IPS-15b (cell line): ENCODE measurements at regions not wholly inside any gene's neighbourhood (a gene's known extent, or its start where the extent isn't known, plus 50 kb on each side); places are given as distances from the start of the nearest gene placed in this dataset.

ENCODE experiments used
- H3K27me3 ChIP-seq: one replicate; pipeline ENCODE4 v1.6.1; 2013; ENCODE audit warnings: low read length; ENCODE audit not compliant: control insufficient read depth, insufficient read depth
- H3K36me3 ChIP-seq: one replicate; pipeline ENCODE4 v1.6.1; 2013; ENCODE audit warnings: low read length; ENCODE audit not compliant: control insufficient read depth, insufficient read depth
- H3K4me1 ChIP-seq: one replicate; pipeline ENCODE4 v1.6.1; 2013; ENCODE audit warnings: mild to moderate bottlenecking, low read length; ENCODE audit not compliant: control insufficient read depth, insufficient read depth
- H3K4me3 ChIP-seq: one replicate; pipeline ENCODE4 v1.5.1; 2013; ENCODE audit warnings: low read depth, low read length
- H3K9ac ChIP-seq: one replicate; pipeline ENCODE4 v1.6.1; 2013; ENCODE audit warnings: low read depth, mild to moderate bottlenecking, low read length
- H3K9me3 ChIP-seq: one replicate; pipeline ENCODE4 v1.6.1; 2013; ENCODE audit warnings: mild to moderate bottlenecking, low read length; ENCODE audit not compliant: control insufficient read depth, insufficient read depth

GRCh38 chr18:2396162-2396505 lies 175.2 kb downstream of the METTL4 start:
- Histone ChIP-seq H3K27me3 (no peaks in the 10 kb centered on the region), H3K4me3 (no peak overlapping the region), H3K9ac (no peak overlapping the region), H3K36me3 (no peaks in the 10 kb centered on the region), H3K4me1 (no peaks in the 10 kb centered on the region), H3K9me3 (no peaks in the 10 kb centered on the region)

GRCh38 chr18:2400701-2401196 lies 170.6 kb downstream of the METTL4 start:
- H3K9ac ChIP-seq: no peak overlapping the region
- no peaks in the 10 kb centered on the region for H3K9me3 ChIP-seq
- no peak overlapping the region for H3K4me3 ChIP-seq
- H3K4me1 ChIP-seq: no peaks in the 10 kb centered on the region
- no peaks in the 10 kb centered on the region for H3K36me3 ChIP-seq
- no peaks in the 10 kb centered on the region for H3K27me3 ChIP-seq

GRCh38 chr18:2402084-2402483 lies 169.2 kb downstream of the METTL4 start:
- Histone ChIP-seq H3K9ac (no peak overlapping the region), H3K4me3 (no peak overlapping the region), H3K4me1 (no peaks in the 10 kb centered on the region), H3K9me3 (no peaks in the 10 kb centered on the region), H3K27me3 (no peaks in the 10 kb centered on the region), H3K36me3 (no peaks in the 10 kb centered on the region)

- Histone ChIP-seq H3K9ac (no peak overlapping the region), H3K9me3 (no peaks in the 10 kb centered on the region), H3K4me1 (no peaks in the 10 kb centered on the region), H3K4me3 (no peak overlapping the region), H3K27me3 (no peaks in the 10 kb centered on the region), H3K36me3 (no peaks in the 10 kb centered on the region)
Observed at GRCh38 chr18:2406544-2406943, 164.8 kb downstream of the METTL4 start.

GRCh38 chr18:2407961-2408360 lies 163.3 kb downstream of the METTL4 start:
- Histone ChIP-seq H3K36me3 (no peaks in the 10 kb centered on the region), H3K27me3 (no peaks in the 10 kb centered on the region), H3K9ac (no peak overlapping the region), H3K4me1 (no peaks in the 10 kb centered on the region), H3K4me3 (no peak overlapping the region), H3K9me3 (no peaks in the 10 kb centered on the region)

- Histone ChIP-seq H3K9ac (no peak overlapping the region), H3K27me3 (no peaks in the 10 kb centered on the region), H3K4me1 (no peaks in the 10 kb centered on the region), H3K36me3 (no peaks in the 10 kb centered on the region), H3K9me3 (no peaks in the 10 kb centered on the region), H3K4me3 (no peak overlapping the region)
Observed at GRCh38 chr18:2409906-2410305, 161.4 kb downstream of the METTL4 start.

- H3K27me3 ChIP-seq: no peaks in the 10 kb centered on the region
- no peaks in the 10 kb centered on the region for H3K9me3 ChIP-seq
- H3K4me3 ChIP-seq: no peak overlapping the region
- H3K4me1 ChIP-seq: no peaks in the 10 kb centered on the region
- H3K9ac ChIP-seq: no peak overlapping the region
- no peaks in the 10 kb centered on the region for H3K36me3 ChIP-seq
Observed at GRCh38 chr18:2410688-2411087, 160.6 kb downstream of the METTL4 start.

GRCh38 chr18:2411381-2411960 lies 159.8 kb downstream of the METTL4 start:
- H3K4me3 ChIP-seq: no peak overlapping the region
- H3K27me3 ChIP-seq: no peaks in the 10 kb centered on the region
- H3K9me3 ChIP-seq: no peaks in the 10 kb centered on the region
- H3K9ac ChIP-seq: no peak overlapping the region
- H3K36me3 ChIP-seq: no peaks in the 10 kb centered on the region
- no peaks in the 10 kb centered on the region for H3K4me1 ChIP-seq

GRCh38 chr18:2412281-2412680 lies 159.0 kb downstream of the METTL4 start:
- no peak overlapping the region for H3K9ac ChIP-seq
- H3K4me3 ChIP-seq: no peak overlapping the region
- no peaks in the 10 kb centered on the region for H3K4me1 ChIP-seq
- no peaks in the 10 kb centered on the region for H3K9me3 ChIP-seq
- H3K36me3 ChIP-seq: no peaks in the 10 kb centered on the region
- no peaks in the 10 kb centered on the region for H3K27me3 ChIP-seq

GRCh38 chr18:2412996-2413751 lies 158.1 kb downstream of the METTL4 start:
- Histone ChIP-seq H3K9me3 (no peaks in the 10 kb centered on the region), H3K9ac (no peak overlapping the region), H3K27me3 (no peaks in the 10 kb centered on the region), H3K36me3 (no peaks in the 10 kb centered on the region), H3K4me1 (no peaks in the 10 kb centered on the region), H3K4me3 (no peak overlapping the region)

- Histone ChIP-seq H3K4me1 (no peaks in the 10 kb centered on the region), H3K4me3 (no peak overlapping the region), H3K9me3 (no peaks in the 10 kb centered on the region), H3K9ac (no peak overlapping the region), H3K27me3 (no peaks in the 10 kb centered on the region), H3K36me3 (no peaks in the 10 kb centered on the region)
Observed at GRCh38 chr18:2414235-2414634, 157.1 kb downstream of the METTL4 start.

GRCh38 chr18:2415656-2416055 lies 155.6 kb downstream of the METTL4 start:
- no peaks in the 10 kb centered on the region for H3K9me3 ChIP-seq
- no peak overlapping the region for H3K4me3 ChIP-seq
- no peaks in the 10 kb centered on the region for H3K36me3 ChIP-seq
- no peak overlapping the region for H3K9ac ChIP-seq
- H3K27me3 ChIP-seq: no peaks in the 10 kb centered on the region
- H3K4me1 ChIP-seq: no peaks in the 10 kb centered on the region
